DND-41 (cell line): ENCODE measurements at regions not wholly inside any gene's neighbourhood (a gene's known extent, or its start where the extent isn't known, plus 50 kb on each side); places are given as distances from the start of the nearest gene placed in this dataset.
"Not testable (repeated sequence)": the region's sequence is repeated elsewhere in the genome, so short reads cannot be mapped to it uniquely, and the experiment has no call there.

Source experiments
- ATAC-seq: fragments of 200-7000 bp; cut with Tn5 transposase; 3 replicates; pipeline ENCODE4 v1.9.1; 2021; ENCODE audit warnings: low read depth; ENCODE audit not compliant: insufficient read depth
- DNase-seq: peaks from one replicate; pipeline ENCODE4 v3.0.0-alpha.2; 2020
- H2AFZ ChIP-seq: 2 replicates; pipeline ENCODE4 v1.6.0; 2012; ENCODE audit warnings: low read depth, low read length
- H3K27ac ChIP-seq: 2 replicates; pipeline ENCODE4 v1.5.1; 2012; ENCODE audit warnings: low read length, inconsistent platforms
- H3K27me3 ChIP-seq: fragments of 200-600 bp; sonication (generic); 2 replicates; pipeline ENCODE4 v1.6.0; 2012; ENCODE audit warnings: low read length, mild to moderate bottlenecking, inconsistent platforms; ENCODE audit not compliant: insufficient read depth, poor library complexity
- H3K36me3 ChIP-seq: 2 replicates; pipeline ENCODE4 v1.5.1; 2012; ENCODE audit warnings: low read length, inconsistent platforms; ENCODE audit not compliant: insufficient read depth
- H3K4me1 ChIP-seq: 2 replicates; pipeline ENCODE4 v1.5.1; 2012; ENCODE audit warnings: mild to moderate bottlenecking, low read length; ENCODE audit not compliant: insufficient read depth
- H3K4me2 ChIP-seq: 2 replicates; pipeline ENCODE4 v1.6.0; 2012; ENCODE audit warnings: mild to moderate bottlenecking, moderate library complexity, low read length, inconsistent platforms; ENCODE audit not compliant: insufficient read depth
- H3K4me3 ChIP-seq, 2 experiments: fragments of 200-600 bp in 1 of 2; shearing (Covaris generic) in 1 of 2; 2 replicates each; pipeline ENCODE4 v1.5.1; 2012 to 2016; ENCODE audit warnings: inconsistent platforms in 2 of 2, low read length in 2 of 2, mild to moderate bottlenecking in 2 of 2, low read depth in 1 of 2, moderate library complexity in 1 of 2
- H3K79me2 ChIP-seq: 2 replicates; pipeline ENCODE4 v1.6.0; 2012; ENCODE audit warnings: low read length, inconsistent platforms; ENCODE audit not compliant: insufficient read depth
- H3K9ac ChIP-seq: 2 replicates; pipeline ENCODE4 v1.6.0; 2012; ENCODE audit warnings: low read depth, mild to moderate bottlenecking, inconsistent platforms, low read length, moderate library complexity
- H3K9me3 ChIP-seq: 2 replicates; pipeline ENCODE4 v1.5.1; 2012; ENCODE audit warnings: low read length, moderate library complexity, mild to moderate bottlenecking, inconsistent platforms; ENCODE audit not compliant: insufficient read depth, severe bottlenecking
- H4K20me1 ChIP-seq: 2 replicates; pipeline ENCODE4 v1.6.0; 2012; ENCODE audit warnings: low read length; ENCODE audit not compliant: insufficient read depth
- EZH2 ChIP-seq: IDR thresholded peaks from 3 replicates; pipeline ENCODE4 v1.6.1; 2012; ENCODE audit warnings: borderline replicate concordance, low read depth, mild to moderate bottlenecking, moderate library complexity, low read length, inconsistent platforms; ENCODE audit not compliant: severe bottlenecking
- TF ChIP-seq, protein P1 (sequence below): IDR thresholded peaks from 2 replicates; pipeline ENCODE4 v1.5.1; 2012; ENCODE audit warnings: borderline replicate concordance, low read length, moderate library complexity, mild to moderate bottlenecking; ENCODE audit not compliant: poor library complexity, severe bottlenecking; ENCODE audit errors: extremely low read depth

DNA sequence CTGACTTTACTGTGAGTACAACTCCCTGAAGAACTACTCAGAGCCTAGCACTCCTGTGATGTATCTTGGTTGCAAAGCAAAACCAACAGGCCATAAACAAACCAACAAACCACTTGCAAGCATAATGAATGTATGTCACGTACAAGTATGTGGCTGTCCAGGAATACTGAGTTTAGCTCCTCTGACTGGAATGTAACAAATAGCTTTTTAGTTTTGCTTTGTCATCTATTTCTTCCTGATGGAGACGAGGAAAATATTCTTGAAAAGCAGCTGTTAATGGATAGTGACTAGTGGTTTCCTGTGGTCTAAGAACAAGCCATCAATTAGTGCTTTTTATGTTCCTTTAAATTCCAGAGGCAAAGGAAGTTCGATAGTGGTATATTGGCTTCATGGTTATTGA, 101.9 kb upstream of the LY86 start:
- Histone ChIP-seq H3K27me3 (peaks cover 4% of the 10 kb centered on the region), H3K36me3 (no peaks in the 10 kb centered on the region), H3K4me3 (no peak overlapping the region), H3K9me3 (no peaks in the 10 kb centered on the region), H3K4me2 (no peak overlapping the region), H2AFZ (no peak overlapping the region), H3K9ac (no peak overlapping the region), H3K4me1 (no peaks in the 10 kb centered on the region), H3K27ac (no peak overlapping the region), H4K20me1 (no peaks in the 10 kb centered on the region), H3K79me2 (no peaks in the 10 kb centered on the region)
- TF ChIP-seq, protein P1, sequence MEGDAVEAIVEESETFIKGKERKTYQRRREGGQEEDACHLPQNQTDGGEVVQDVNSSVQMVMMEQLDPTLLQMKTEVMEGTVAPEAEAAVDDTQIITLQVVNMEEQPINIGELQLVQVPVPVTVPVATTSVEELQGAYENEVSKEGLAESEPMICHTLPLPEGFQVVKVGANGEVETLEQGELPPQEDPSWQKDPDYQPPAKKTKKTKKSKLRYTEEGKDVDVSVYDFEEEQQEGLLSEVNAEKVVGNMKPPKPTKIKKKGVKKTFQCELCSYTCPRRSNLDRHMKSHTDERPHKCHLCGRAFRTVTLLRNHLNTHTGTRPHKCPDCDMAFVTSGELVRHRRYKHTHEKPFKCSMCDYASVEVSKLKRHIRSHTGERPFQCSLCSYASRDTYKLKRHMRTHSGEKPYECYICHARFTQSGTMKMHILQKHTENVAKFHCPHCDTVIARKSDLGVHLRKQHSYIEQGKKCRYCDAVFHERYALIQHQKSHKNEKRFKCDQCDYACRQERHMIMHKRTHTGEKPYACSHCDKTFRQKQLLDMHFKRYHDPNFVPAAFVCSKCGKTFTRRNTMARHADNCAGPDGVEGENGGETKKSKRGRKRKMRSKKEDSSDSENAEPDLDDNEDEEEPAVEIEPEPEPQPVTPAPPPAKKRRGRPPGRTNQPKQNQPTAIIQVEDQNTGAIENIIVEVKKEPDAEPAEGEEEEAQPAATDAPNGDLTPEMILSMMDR, result no peak
- TF ChIP-seq EZH2, result no peak
- ATAC-seq (no peak), DNase-seq (no peak)

DNA sequence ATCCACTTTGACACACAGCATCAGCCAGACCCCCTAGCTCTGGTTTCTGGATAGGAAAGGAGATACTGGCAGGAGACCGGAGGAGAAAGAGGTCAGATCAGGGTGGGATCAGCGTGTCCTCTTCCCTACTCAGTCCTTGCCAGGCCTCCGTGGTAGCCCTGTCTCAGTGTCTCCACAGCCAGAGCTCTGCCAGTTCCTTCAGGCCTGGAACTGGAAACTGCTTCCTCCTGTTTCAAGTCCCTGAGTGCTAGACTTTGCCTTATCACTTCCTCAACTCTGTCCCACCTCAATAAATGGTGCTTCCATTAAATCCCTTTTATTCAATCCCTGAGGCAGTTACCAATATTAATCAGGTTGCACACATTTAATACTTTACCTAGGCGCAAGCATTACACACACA, 96.8 kb upstream of the LY86 start:
- H4K20me1 ChIP-seq, result no peaks in the 10 kb centered on the region
- H3K4me1 ChIP-seq, result 0 out of 2 replicates have a peak, but pooled peaks cover 5% of the 10 kb centered on the region
- DNase-seq (no peak), ATAC-seq (no peak)
- no peaks in the 10 kb centered on the region for H3K9me3 ChIP-seq
- TF ChIP-seq, protein P1, result no peak
- no peak for TF ChIP-seq EZH2
- no peak overlapping the region for H3K4me2 ChIP-seq
- no peaks in the 10 kb centered on the region for H3K36me3 ChIP-seq
- H3K79me2 ChIP-seq, result no peaks in the 10 kb centered on the region
- no peak overlapping the region for H2AFZ ChIP-seq
- no peaks in the 10 kb centered on the region for H3K27me3 ChIP-seq
- no peak overlapping the region for H3K4me3 ChIP-seq
- H3K9ac ChIP-seq, result no peak overlapping the region
- H3K27ac ChIP-seq, result no peak overlapping the region

DNA sequence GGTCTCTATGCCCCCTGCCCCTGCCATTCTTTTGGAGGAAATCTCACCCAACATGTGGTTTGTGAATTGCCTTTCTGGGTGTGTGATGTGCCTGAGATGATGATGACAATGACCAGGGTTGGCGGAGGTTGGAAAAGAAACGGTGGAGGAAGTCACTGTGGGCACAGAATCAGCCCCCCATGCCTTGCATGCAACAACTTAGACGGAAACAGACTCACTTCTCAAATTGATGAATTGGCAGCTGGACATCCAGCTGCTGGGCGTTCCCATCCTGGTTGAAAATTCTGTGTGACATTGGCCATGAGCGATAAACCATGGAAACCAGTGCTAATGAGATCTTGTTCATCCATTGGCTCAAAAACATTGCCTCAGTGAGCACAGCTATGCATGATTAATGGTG, 95.8 kb upstream of the LY86 start:
- H3K36me3 ChIP-seq, result no peaks in the 10 kb centered on the region
- no peaks in the 10 kb centered on the region for H3K9me3 ChIP-seq
- no peak overlapping the region for H2AFZ ChIP-seq
- H3K4me1 ChIP-seq, result 0 out of 2 replicates have a peak, but pooled peaks cover 5% of the 10 kb centered on the region
- H3K27ac ChIP-seq, result no peak overlapping the region
- TF ChIP-seq, protein P1, result no peak
- TF ChIP-seq EZH2, result no peak
- no peak overlapping the region for H3K4me3 ChIP-seq
- no peak overlapping the region for H3K9ac ChIP-seq
- H3K79me2 ChIP-seq, result no peaks in the 10 kb centered on the region
- DNase-seq, result no peak
- H3K4me2 ChIP-seq, result no peak overlapping the region
- H4K20me1 ChIP-seq, result no peaks in the 10 kb centered on the region
- H3K27me3 ChIP-seq, result no peaks in the 10 kb centered on the region
- ATAC-seq, result no peak

DNA sequence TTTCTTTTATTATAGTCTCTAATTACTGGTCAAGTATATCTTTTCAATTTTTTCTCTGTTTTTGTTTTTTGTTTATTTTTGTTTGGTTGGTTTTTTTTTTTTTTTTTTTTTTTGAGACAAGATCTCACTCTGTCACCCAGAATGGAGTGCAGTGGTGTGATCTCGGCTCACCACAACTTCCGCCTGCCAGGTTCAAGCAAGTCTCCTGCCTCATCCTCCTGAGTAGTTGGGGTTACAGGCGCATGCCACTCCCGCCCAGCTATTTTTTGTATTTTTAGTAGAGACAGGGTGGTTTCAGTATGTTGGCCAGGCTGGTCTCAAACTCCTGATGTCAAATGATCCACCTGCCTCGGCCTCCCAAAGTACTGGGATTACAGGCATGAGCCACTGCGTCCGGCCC, 94.4 kb upstream of the LY86 start:
- H3K36me3 ChIP-seq, H3K9ac ChIP-seq, H3K9me3 ChIP-seq, H3K4me1 ChIP-seq, H3K79me2 ChIP-seq, H2AFZ ChIP-seq, H3K27me3 ChIP-seq, H4K20me1 ChIP-seq, H3K27ac ChIP-seq, H3K4me3 ChIP-seq, H3K4me2 ChIP-seq: not testable (repeated sequence)
- DNase-seq (peak; percentile 73), ATAC-seq (peak; percentile 94)
